ENCODE measurements at regions not wholly inside any gene's neighbourhood (a gene's known extent, or its start where the extent isn't known, plus 50 kb on each side); places are given as distances from the start of the nearest gene placed in this dataset.

DNA sequence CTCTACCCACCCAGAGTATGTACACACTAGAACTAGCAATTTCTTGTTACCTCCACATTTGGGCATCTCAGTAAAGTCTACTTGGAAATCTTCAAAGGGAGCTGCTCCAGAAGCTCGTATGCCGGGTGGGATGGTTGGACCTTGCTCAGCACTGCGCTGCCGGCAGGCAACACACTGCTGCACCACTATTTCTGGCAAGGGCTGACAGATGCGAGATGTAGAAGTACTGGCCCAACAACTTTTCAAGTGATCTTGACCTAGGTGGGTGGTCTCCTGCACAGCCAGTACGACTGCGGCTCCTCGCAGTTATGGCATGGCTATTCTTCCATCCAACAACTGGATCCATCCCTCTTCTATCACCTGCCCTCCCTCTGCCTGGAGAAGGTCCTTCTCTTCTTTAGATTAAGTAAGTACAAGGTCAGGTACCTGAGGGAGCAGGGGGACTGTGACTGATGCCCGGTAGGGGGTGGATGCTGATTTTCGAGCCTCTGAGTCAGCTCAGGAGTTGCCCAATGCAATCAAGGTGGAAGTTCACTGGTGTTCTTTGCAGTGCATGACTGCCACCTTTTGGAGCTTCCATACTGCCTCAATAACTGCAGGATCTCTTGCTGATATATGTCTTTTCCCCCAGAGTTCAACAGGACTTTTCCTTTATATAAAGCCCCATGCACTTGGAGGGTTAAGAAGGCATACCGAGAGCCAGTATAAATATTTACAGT lies 100.4 kb upstream of the SLC1A4 start (continued):
- TF ChIP-seq, protein P1, sequence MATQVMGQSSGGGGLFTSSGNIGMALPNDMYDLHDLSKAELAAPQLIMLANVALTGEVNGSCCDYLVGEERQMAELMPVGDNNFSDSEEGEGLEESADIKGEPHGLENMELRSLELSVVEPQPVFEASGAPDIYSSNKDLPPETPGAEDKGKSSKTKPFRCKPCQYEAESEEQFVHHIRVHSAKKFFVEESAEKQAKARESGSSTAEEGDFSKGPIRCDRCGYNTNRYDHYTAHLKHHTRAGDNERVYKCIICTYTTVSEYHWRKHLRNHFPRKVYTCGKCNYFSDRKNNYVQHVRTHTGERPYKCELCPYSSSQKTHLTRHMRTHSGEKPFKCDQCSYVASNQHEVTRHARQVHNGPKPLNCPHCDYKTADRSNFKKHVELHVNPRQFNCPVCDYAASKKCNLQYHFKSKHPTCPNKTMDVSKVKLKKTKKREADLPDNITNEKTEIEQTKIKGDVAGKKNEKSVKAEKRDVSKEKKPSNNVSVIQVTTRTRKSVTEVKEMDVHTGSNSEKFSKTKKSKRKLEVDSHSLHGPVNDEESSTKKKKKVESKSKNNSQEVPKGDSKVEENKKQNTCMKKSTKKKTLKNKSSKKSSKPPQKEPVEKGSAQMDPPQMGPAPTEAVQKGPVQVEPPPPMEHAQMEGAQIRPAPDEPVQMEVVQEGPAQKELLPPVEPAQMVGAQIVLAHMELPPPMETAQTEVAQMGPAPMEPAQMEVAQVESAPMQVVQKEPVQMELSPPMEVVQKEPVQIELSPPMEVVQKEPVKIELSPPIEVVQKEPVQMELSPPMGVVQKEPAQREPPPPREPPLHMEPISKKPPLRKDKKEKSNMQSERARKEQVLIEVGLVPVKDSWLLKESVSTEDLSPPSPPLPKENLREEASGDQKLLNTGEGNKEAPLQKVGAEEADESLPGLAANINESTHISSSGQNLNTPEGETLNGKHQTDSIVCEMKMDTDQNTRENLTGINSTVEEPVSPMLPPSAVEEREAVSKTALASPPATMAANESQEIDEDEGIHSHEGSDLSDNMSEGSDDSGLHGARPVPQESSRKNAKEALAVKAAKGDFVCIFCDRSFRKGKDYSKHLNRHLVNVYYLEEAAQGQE (IDR thresholded peaks at IDR 0.05; ENCODE audit: borderline replicate concordance in 1 of 2, low read depth in 1 of 2, low read length in 2 of 2) = no peak
- TF ChIP-seq, protein P2, sequence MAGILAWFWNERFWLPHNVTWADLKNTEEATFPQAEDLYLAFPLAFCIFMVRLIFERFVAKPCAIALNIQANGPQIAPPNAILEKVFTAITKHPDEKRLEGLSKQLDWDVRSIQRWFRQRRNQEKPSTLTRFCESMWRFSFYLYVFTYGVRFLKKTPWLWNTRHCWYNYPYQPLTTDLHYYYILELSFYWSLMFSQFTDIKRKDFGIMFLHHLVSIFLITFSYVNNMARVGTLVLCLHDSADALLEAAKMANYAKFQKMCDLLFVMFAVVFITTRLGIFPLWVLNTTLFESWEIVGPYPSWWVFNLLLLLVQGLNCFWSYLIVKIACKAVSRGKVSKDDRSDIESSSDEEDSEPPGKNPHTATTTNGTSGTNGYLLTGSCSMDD (CRISPR knock-in tag; IDR thresholded peaks at IDR 0.05) = no peak
- TF ChIP-seq ZNF761 (CRISPR knock-in tag; conservative IDR thresholded peaks at IDR 0.05) = no peak
- TF ChIP-seq, protein P3, sequence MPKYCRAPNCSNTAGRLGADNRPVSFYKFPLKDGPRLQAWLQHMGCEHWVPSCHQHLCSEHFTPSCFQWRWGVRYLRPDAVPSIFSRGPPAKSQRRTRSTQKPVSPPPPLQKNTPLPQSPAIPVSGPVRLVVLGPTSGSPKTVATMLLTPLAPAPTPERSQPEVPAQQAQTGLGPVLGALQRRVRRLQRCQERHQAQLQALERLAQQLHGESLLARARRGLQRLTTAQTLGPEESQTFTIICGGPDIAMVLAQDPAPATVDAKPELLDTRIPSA (CRISPR knock-in tag; IDR thresholded peaks at IDR 0.05; ENCODE audit: borderline replicate concordance) = no peak
- no peak for TF ChIP-seq SCMH1 (CRISPR knock-in tag; IDR thresholded peaks at IDR 0.05; ENCODE audit: borderline replicate concordance)
- TF ChIP-seq, protein P4, sequence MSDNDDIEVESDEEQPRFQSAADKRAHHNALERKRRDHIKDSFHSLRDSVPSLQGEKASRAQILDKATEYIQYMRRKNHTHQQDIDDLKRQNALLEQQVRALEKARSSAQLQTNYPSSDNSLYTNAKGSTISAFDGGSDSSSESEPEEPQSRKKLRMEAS (IDR thresholded peaks at IDR 0.05) = no peak
- TF ChIP-seq, protein P5, sequence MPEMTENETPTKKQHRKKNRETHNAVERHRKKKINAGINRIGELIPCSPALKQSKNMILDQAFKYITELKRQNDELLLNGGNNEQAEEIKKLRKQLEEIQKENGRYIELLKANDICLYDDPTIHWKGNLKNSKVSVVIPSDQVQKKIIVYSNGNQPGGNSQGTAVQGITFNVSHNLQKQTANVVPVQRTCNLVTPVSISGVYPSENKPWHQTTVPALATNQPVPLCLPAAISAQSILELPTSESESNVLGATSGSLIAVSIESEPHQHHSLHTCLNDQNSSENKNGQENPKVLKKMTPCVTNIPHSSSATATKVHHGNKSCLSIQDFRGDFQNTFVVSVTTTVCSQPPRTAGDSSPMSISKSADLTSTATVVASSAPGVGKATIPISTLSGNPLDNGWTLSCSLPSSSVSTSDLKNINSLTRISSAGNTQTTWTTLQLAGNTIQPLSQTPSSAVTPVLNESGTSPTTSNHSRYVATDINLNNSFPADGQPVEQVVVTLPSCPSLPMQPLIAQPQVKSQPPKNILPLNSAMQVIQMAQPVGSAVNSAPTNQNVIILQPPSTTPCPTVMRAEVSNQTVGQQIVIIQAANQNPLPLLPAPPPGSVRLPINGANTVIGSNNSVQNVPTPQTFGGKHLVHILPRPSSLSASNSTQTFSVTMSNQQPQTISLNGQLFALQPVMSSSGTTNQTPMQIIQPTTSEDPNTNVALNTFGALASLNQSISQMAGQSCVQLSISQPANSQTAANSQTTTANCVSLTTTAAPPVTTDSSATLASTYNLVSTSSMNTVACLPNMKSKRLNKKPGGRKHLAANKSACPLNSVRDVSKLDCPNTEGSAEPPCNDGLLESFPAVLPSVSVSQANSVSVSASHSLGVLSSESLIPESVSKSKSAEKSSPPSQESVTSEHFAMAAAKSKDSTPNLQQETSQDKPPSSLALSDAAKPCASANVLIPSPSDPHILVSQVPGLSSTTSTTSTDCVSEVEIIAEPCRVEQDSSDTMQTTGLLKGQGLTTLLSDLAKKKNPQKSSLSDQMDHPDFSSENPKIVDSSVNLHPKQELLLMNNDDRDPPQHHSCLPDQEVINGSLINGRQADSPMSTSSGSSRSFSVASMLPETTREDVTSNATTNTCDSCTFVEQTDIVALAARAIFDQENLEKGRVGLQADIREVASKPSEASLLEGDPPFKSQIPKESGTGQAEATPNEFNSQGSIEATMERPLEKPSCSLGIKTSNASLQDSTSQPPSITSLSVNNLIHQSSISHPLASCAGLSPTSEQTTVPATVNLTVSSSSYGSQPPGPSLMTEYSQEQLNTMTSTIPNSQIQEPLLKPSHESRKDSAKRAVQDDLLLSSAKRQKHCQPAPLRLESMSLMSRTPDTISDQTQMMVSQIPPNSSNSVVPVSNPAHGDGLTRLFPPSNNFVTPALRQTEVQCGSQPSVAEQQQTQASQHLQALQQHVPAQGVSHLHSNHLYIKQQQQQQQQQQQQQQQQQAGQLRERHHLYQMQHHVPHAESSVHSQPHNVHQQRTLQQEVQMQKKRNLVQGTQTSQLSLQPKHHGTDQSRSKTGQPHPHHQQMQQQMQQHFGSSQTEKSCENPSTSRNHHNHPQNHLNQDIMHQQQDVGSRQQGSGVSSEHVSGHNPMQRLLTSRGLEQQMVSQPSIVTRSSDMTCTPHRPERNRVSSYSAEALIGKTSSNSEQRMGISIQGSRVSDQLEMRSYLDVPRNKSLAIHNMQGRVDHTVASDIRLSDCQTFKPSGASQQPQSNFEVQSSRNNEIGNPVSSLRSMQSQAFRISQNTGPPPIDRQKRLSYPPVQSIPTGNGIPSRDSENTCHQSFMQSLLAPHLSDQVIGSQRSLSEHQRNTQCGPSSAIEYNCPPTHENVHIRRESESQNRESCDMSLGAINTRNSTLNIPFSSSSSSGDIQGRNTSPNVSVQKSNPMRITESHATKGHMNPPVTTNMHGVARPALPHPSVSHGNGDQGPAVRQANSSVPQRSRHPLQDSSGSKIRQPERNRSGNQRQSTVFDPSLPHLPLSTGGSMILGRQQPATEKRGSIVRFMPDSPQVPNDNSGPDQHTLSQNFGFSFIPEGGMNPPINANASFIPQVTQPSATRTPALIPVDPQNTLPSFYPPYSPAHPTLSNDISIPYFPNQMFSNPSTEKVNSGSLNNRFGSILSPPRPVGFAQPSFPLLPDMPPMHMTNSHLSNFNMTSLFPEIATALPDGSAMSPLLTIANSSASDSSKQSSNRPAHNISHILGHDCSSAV (CRISPR knock-in tag; IDR thresholded peaks at IDR 0.05; ENCODE audit: borderline replicate concordance) = no peak
- no peak for TF ChIP-seq GTF3A (CRISPR knock-in tag; conservative IDR thresholded peaks at IDR 0.05)
- TF ChIP-seq ZNF282 (IDR thresholded peaks at IDR 0.05; ENCODE audit: partially characterized antibody) = no peak
- TF ChIP-seq MAFF (IDR thresholded peaks at IDR 0.05; ENCODE audit: low read depth, low read length) = 0 out of 2 replicates have a peak, but pooled peaks have one; percentile 9
- TF ChIP-seq, protein P6, sequence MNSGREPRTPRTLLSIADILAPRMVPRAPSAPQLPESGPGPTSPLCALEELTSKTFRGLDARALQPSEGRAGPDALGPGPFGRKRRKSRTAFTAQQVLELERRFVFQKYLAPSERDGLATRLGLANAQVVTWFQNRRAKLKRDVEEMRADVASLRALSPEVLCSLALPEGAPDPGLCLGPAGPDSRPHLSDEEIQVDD (CRISPR knock-in tag; IDR thresholded peaks at IDR 0.05; ENCODE audit: borderline replicate concordance) = no peak
- no peak for TF ChIP-seq ZBTB3 (CRISPR knock-in tag; IDR thresholded peaks at IDR 0.05; ENCODE audit: borderline replicate concordance, low read depth)
- no peak for TF ChIP-seq ZNF713 (CRISPR knock-in tag; IDR thresholded peaks at IDR 0.05)
- TF ChIP-seq RXRB (CRISPR knock-in tag; IDR thresholded peaks at IDR 0.05; ENCODE audit: borderline replicate concordance) = peak; percentile 89

All from HepG2 (cell line).